ENCODE measurements at regions not wholly inside any gene's neighbourhood (a gene's known extent, or its start where the extent isn't known, plus 50 kb on each side); places are given as distances from the start of the nearest gene placed in this dataset.

GRCh38 chr14:97630249-97630648 lies 833.1 kb downstream of the VRK1 start:
- TF ChIP-seq ZNF274 (IDR thresholded peaks at IDR 0.05; ENCODE audit: low read depth, low read length) (no peak), SUZ12 (IDR thresholded peaks at IDR 0.05; ENCODE audit: extremely low read depth, insufficient read depth, insufficient read length) (no peak), YY1 (IDR thresholded peaks at IDR 0.05; ENCODE audit: insufficient read depth, insufficient read length) (no peak)
